Natural killer cell (primary cell): ENCODE measurements at regions not wholly inside any gene's neighbourhood (a gene's known extent, or its start where the extent isn't known, plus 50 kb on each side); places are given as distances from the start of the nearest gene placed in this dataset.

Experiments
- ATAC-seq, 3 donors: fragments of 150-1000 bp in 2 of 3; fragments of 200-7000 bp in 1 of 3; cut with Tn5 transposase; 1 replicate in 1 of 3; 2 replicates in 2 of 3; pipeline ENCODE4 v1.10.0; 2021; ENCODE audit warnings: mild to moderate bottlenecking in 2 of 3, moderate library complexity in 2 of 3
- DNase-seq, 2 donors: peaks; one replicate each; pipeline versions ENCODE4 v3.0.0 to v3.0.0-alpha.2; 2013 to 2021; ENCODE audit warnings: mixed read lengths in 1 of 2
- H3K27ac ChIP-seq: one replicate; pipeline ENCODE4 v1.5.1; 2013; ENCODE audit warnings: mild to moderate bottlenecking, low read length
- H3K27me3 ChIP-seq: one replicate; pipeline ENCODE4 v1.6.1; 2013; ENCODE audit warnings: low read length; ENCODE audit not compliant: control insufficient read depth, insufficient read depth
- H3K36me3 ChIP-seq: one replicate; pipeline ENCODE4 v1.6.1; 2013; ENCODE audit warnings: low read length; ENCODE audit not compliant: control insufficient read depth, insufficient read depth
- H3K4me1 ChIP-seq: one replicate; pipeline ENCODE4 v1.6.1; 2013; ENCODE audit warnings: low read length; ENCODE audit not compliant: control insufficient read depth, insufficient read depth
- H3K4me3 ChIP-seq: one replicate; pipeline ENCODE4 v1.5.1; 2013; ENCODE audit warnings: low read length
- H3K9me3 ChIP-seq: one replicate; pipeline ENCODE4 v1.6.1; 2013; ENCODE audit warnings: low read length; ENCODE audit not compliant: control insufficient read depth, insufficient read depth
- H3K27ac Mint-ChIP-seq, 2 donors: one replicate each; pipeline ENCODE4 v1.8.0; 2022; ENCODE audit warnings: mild to moderate bottlenecking in 2 of 2, mixed read lengths in 2 of 2, moderate library complexity in 1 of 2
- H3K27me3 Mint-ChIP-seq, 2 donors: one replicate each; pipeline ENCODE4 v1.8.0; 2022; ENCODE audit warnings: low read depth in 2 of 2, mixed read lengths in 2 of 2
- H3K36me3 Mint-ChIP-seq: one replicate; pipeline ENCODE4 v1.8.0; 2022; ENCODE audit warnings: mixed read lengths
- H3K4me1 Mint-ChIP-seq, 2 donors: one replicate each; pipeline ENCODE4 v1.8.0; 2022; ENCODE audit warnings: mixed read lengths in 2 of 2
- H3K4me3 Mint-ChIP-seq: one replicate; pipeline ENCODE4 v1.8.0; 2022; ENCODE audit warnings: mild to moderate bottlenecking, moderate library complexity, mixed read lengths
- H3K9me3 Mint-ChIP-seq, 2 donors: one replicate each; pipeline ENCODE4 v1.8.0; 2022; ENCODE audit warnings: mixed read lengths in 2 of 2
- WGBS: methylation state at CpG from one replicate; pipeline ENCODE4 v1.1.7; 2013; ENCODE audit warnings: missing lambda C conversion rate; ENCODE audit not compliant: insufficient coverage; 5-methylcytosine and 5-hydroxymethylcytosine counted together
- intact Hi-C: fragments of 100-400 bp; cut with micrococcal nuclease; formaldehyde crosslinking; loops from one replicate; pipeline ENCODE4 v1.14.2; 2022
- TF ChIP-seq, protein P1 (sequence below): fragments of 200-600 bp; IDR thresholded peaks from one replicate; pipeline ENCODE4 v1.8.0; 2022; ENCODE audit warnings: antibody characterized with exemption

GRCh38 chr18:3350021-3350420 lies 88.1 kb downstream of the MYL12B start:
- TF ChIP-seq, protein P1, sequence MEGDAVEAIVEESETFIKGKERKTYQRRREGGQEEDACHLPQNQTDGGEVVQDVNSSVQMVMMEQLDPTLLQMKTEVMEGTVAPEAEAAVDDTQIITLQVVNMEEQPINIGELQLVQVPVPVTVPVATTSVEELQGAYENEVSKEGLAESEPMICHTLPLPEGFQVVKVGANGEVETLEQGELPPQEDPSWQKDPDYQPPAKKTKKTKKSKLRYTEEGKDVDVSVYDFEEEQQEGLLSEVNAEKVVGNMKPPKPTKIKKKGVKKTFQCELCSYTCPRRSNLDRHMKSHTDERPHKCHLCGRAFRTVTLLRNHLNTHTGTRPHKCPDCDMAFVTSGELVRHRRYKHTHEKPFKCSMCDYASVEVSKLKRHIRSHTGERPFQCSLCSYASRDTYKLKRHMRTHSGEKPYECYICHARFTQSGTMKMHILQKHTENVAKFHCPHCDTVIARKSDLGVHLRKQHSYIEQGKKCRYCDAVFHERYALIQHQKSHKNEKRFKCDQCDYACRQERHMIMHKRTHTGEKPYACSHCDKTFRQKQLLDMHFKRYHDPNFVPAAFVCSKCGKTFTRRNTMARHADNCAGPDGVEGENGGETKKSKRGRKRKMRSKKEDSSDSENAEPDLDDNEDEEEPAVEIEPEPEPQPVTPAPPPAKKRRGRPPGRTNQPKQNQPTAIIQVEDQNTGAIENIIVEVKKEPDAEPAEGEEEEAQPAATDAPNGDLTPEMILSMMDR: no peak
- WGBS: 89% methylated on average over 10 of the region's 14 CpGs
- Histone ChIP-seq H3K27me3 (no peaks in the 10 kb centered on the region), H3K4me3 (no peak overlapping the region), H3K27ac (no peak overlapping the region), H3K9me3 (no peaks in the 10 kb centered on the region), H3K4me1 (no peaks in the 10 kb centered on the region), H3K36me3 (no peaks in the 10 kb centered on the region)
- intact Hi-C loops: no loop called here
- H3K4me3 Mint-ChIP-seq: no peak overlapping the region
- no peaks in the 10 kb centered on the region for H3K36me3 Mint-ChIP-seq
- H3K27ac Mint-ChIP-seq: no peak overlapping the region
- H3K27me3 Mint-ChIP-seq: peaks cover 4 to 18% of the 10 kb centered on the region in 2 donors
- H3K4me1 Mint-ChIP-seq: no peaks in the 10 kb centered on the region
- no peaks in the 10 kb centered on the region for H3K9me3 Mint-ChIP-seq
- DNase-seq (no peak), ATAC-seq (no peak)

GRCh38 chr18:3350566-3351527 lies 88.9 kb downstream of the MYL12B start:
- intact Hi-C loops: no loop called here
- H3K27me3 Mint-ChIP-seq: peaks cover 6 to 18% of the 10 kb centered on the region in 2 donors
- Histone ChIP-seq H3K27ac (no peak overlapping the region), H3K4me1 (no peaks in the 10 kb centered on the region), H3K9me3 (no peaks in the 10 kb centered on the region), H3K4me3 (no peak overlapping the region), H3K36me3 (no peaks in the 10 kb centered on the region), H3K27me3 (no peaks in the 10 kb centered on the region)
- DNase-seq (no peak), ATAC-seq (no peak)
- H3K4me1 Mint-ChIP-seq: no peaks in the 10 kb centered on the region
- H3K4me3 Mint-ChIP-seq: no peak overlapping the region
- H3K27ac Mint-ChIP-seq: no peak overlapping the region
- no peaks in the 10 kb centered on the region for H3K9me3 Mint-ChIP-seq
- TF ChIP-seq, protein P1: no peak
- no peaks in the 10 kb centered on the region for H3K36me3 Mint-ChIP-seq
- 86% methylated on average over 9 of the region's 11 CpGs for whole genome bisulfite sequencing

GRCh38 chr18:3354506-3354905 lies 92.6 kb downstream of the MYL12B start:
- H3K4me1 Mint-ChIP-seq: no peaks in the 10 kb centered on the region
- WGBS: 50% methylated on average over 4 of the region's 4 CpGs
- no peak for DNase-seq

More at GRCh38 chr18:3354506-3354905, 92.6 kb downstream of the MYL12B start:
- no peak overlapping the region for H3K4me3 Mint-ChIP-seq
- no peak overlapping the region for H3K27ac Mint-ChIP-seq
- Histone ChIP-seq H3K27ac (no peak overlapping the region), H3K9me3 (no peaks in the 10 kb centered on the region), H3K36me3 (no peaks in the 10 kb centered on the region), H3K27me3 (no peaks in the 10 kb centered on the region), H3K4me3 (no peak overlapping the region), H3K4me1 (no peaks in the 10 kb centered on the region)
- intact Hi-C loops: no loop called here
- no peak for ATAC-seq
- no peaks in the 10 kb centered on the region for H3K9me3 Mint-ChIP-seq
- TF ChIP-seq, protein P1: no peak
- H3K27me3 Mint-ChIP-seq: peaks cover 0 to 2% of the 10 kb centered on the region in 2 donors
- H3K36me3 Mint-ChIP-seq: no peaks in the 10 kb centered on the region
